Natural killer cell treated with Interleukin-12 subunit alpha and Interleukin-12 subunit beta and Interleukin-15 and Interleukin-18, amount 100 ng/mL, for 72 hours (primary cell): ENCODE measurements at regions not wholly inside any gene's neighbourhood (a gene's known extent, or its start where the extent isn't known, plus 50 kb on each side); places are given as distances from the start of the nearest gene placed in this dataset.
"Not testable (repeated sequence)": the region's sequence is repeated elsewhere in the genome, so short reads cannot be mapped to it uniquely, and the experiment has no call there.

Experiments
- ATAC-seq, 2 donors: fragments of 150-1000 bp; cut with Tn5 transposase in 1 of 2; sonication (Bioruptor Pico), chemical (Tn5 transposase) in 1 of 2; 2 replicates each; pipeline ENCODE4 v1.10.0; 2021
- DNase-seq: peaks from one replicate; pipeline ENCODE4 v3.0.0; 2022; ENCODE audit warnings: low spot score
- H3K27ac Mint-ChIP-seq, 2 donors: 1 replicate in 1 of 2; 2 replicates in 1 of 2; pipeline ENCODE4 v1.8.0; 2022; ENCODE audit warnings: mixed read lengths in 2 of 2, mild to moderate bottlenecking in 1 of 2, moderate library complexity in 1 of 2
- H3K27me3 Mint-ChIP-seq, 2 donors: 1 replicate in 1 of 2; 2 replicates in 1 of 2; pipeline ENCODE4 v1.8.0; 2022; ENCODE audit warnings: mixed read lengths in 2 of 2
- H3K36me3 Mint-ChIP-seq: one replicate; pipeline ENCODE4 v1.8.0; 2022; ENCODE audit warnings: mixed read lengths
- H3K4me1 Mint-ChIP-seq, 2 donors: 1 replicate in 1 of 2; 2 replicates in 1 of 2; pipeline ENCODE4 v1.8.0; 2022; ENCODE audit warnings: low read depth in 2 of 2, mixed read lengths in 2 of 2, mild to moderate bottlenecking in 1 of 2
- H3K4me3 Mint-ChIP-seq: one replicate; pipeline ENCODE4 v1.8.0; 2022; ENCODE audit warnings: mixed read lengths
- H3K9me3 Mint-ChIP-seq: 2 replicates; pipeline ENCODE4 v1.8.0; 2022; ENCODE audit warnings: mixed read lengths

DNA sequence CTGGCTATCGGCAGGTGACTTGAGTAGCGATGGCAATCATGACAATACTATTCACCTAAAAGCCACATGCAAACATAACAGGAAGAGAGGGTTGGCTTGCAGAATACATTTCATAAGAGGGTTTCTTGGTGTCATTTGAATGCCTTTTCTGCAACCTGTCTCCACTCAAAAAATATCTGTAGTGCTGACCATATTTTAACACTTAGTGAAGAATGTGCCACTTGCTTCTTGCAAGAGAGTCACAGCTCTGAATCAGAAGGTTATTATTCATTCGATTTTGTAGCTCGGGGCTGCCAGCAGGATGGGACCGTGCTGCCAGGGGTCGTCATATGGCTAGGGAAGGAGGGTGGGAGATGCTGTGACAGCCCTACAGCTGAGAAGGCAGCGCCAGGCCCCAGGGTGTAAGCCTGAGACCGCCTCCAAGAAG is 152.0 kb upstream of the PITRM1 start:
- no peaks in the 10 kb centered on the region for H3K9me3 Mint-ChIP-seq
- peak; percentile 74 to 82 for ATAC-seq
- H3K27ac Mint-ChIP-seq: no peak overlapping the region
- no peak overlapping the region for H3K4me3 Mint-ChIP-seq
- H3K27me3 Mint-ChIP-seq: peaks cover 0 to 9% of the 10 kb centered on the region in 2 donors
- peaks cover 0 to 6% of the 10 kb centered on the region in 2 donors for H3K4me1 Mint-ChIP-seq
- no peak for DNase-seq
- no peaks in the 10 kb centered on the region for H3K36me3 Mint-ChIP-seq

DNA sequence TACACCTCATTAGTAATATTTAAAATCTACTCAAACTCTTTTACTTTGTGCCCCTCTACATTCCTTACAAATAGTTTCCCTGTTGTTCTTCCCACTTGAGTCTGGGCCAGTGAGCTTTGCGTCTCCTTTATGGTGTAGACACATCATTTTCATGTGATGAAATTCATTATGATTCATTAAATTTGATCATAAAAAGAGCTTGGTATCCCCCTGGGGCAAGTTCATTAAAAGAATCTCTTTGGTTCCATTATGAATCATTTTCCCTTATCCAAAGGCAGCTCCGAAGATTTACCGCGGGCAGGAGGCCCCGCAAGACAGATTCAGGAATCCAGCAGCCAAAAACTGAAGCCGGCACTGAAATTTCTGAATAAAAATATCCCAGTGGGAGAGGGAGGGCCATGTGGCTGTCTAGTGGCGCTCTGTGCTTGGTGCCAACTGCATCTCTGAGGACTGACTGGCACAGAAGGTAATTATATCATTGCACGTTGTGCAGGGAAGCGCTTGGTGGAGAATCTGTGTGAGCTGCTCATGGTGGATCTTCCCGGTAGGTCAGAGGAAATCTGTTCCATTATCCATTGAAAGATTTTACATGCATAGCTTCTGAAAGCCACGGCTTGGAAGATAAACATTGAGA is 151.4 kb upstream of the PITRM1 start:
- Mint-ChIP-seq H3K27me3 (peaks cover 1 to 8% of the 10 kb centered on the region in 2 donors), H3K4me1 (peaks cover 3 to 6% of the 10 kb centered on the region in 2 donors), H3K4me3 (no peak overlapping the region), H3K9me3 (no peaks in the 10 kb centered on the region), H3K36me3 (no peaks in the 10 kb centered on the region), H3K27ac (no peak overlapping the region)
- DNase-seq: no peak
- peak in 1 of 2 donors; percentile 34 for ATAC-seq

DNA sequence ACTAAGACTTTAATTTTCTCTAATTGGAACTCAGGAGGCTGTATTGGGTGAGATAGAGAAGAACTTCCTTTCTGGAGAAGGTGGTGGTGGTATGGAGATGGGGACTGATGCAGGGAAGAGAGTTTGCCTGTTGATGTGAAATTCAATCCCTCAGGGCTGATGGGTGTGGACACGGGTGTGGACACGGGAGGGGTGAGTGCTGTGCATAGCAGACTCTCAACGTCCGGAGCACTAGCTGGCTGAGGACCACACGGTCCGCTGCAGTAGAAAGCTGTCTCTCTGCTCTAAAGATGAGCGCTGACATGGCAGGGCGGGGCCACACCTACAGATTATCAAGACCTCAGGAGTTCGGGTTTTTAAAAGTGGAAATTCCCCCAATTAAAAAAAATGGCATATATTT is 148.5 kb upstream of the PITRM1 start:
- H3K27ac Mint-ChIP-seq: no peak overlapping the region
- H3K36me3 Mint-ChIP-seq: no peaks in the 10 kb centered on the region
- no peak for DNase-seq
- H3K4me1 Mint-ChIP-seq: peaks cover 4 to 6% of the 10 kb centered on the region in 2 donors
- H3K4me3 Mint-ChIP-seq: no peak overlapping the region
- H3K9me3 Mint-ChIP-seq: no peaks in the 10 kb centered on the region
- peaks cover 7 to 17% of the 10 kb centered on the region in 2 donors for H3K27me3 Mint-ChIP-seq
- no peak for ATAC-seq

DNA sequence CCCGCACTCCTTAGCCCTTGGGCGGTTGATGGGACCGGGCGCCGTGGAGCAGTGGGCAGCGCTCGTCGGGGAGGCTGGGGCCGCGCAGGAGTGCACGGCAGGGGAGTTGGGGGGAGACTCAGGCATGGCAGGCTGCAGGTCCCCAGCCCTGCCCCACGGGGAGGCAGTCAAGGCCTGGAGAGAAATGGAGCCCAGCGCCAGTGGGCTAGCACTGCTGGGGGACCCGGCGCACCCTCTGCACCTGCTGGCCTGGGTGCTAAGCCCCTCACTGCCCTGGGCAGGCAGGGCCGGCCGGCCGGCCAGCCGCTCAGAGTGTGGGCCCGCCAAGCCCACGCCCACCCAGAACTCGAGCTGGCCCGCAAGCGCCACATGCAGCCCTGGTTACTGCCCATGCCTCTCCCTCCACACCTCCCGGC is 147.2 kb upstream of the PITRM1 start:
- Mint-ChIP-seq H3K27ac (no peak overlapping the region), H3K9me3 (no peaks in the 10 kb centered on the region), H3K4me3 (no peak overlapping the region), H3K27me3 (peaks cover 7 to 17% of the 10 kb centered on the region in 2 donors), H3K4me1 (peaks cover 4 to 6% of the 10 kb centered on the region in 2 donors), H3K36me3 (no peaks in the 10 kb centered on the region)
- ATAC-seq (no peak), DNase-seq (no peak)

DNA sequence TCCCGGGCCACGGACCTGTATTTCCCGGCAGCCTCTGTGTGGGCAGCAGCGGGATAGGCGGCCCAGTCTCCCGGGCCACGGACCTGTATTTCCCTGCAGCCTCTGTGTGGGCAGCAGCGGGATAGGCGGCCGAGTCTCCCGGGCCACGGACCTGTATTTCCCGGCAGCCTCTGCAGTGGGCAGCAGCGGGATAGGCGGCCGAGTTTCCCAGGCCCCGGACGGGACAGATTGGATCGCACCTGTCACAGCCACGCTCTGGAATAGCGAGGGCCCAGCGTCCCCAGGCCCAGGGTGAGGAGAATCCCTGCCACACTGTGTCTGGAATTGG is 145.9 kb upstream of the PITRM1 start:
- not testable (repeated sequence) for H3K9me3 Mint-ChIP-seq, H3K27ac Mint-ChIP-seq, DNase-seq, H3K4me3 Mint-ChIP-seq, H3K36me3 Mint-ChIP-seq, ATAC-seq
- Mint-ChIP-seq H3K27me3 (peaks cover 15 to 27% of the 10 kb centered on the region in 2 donors), H3K4me1 (peaks cover 10 to 11% of the 10 kb centered on the region in 2 donors)

DNA sequence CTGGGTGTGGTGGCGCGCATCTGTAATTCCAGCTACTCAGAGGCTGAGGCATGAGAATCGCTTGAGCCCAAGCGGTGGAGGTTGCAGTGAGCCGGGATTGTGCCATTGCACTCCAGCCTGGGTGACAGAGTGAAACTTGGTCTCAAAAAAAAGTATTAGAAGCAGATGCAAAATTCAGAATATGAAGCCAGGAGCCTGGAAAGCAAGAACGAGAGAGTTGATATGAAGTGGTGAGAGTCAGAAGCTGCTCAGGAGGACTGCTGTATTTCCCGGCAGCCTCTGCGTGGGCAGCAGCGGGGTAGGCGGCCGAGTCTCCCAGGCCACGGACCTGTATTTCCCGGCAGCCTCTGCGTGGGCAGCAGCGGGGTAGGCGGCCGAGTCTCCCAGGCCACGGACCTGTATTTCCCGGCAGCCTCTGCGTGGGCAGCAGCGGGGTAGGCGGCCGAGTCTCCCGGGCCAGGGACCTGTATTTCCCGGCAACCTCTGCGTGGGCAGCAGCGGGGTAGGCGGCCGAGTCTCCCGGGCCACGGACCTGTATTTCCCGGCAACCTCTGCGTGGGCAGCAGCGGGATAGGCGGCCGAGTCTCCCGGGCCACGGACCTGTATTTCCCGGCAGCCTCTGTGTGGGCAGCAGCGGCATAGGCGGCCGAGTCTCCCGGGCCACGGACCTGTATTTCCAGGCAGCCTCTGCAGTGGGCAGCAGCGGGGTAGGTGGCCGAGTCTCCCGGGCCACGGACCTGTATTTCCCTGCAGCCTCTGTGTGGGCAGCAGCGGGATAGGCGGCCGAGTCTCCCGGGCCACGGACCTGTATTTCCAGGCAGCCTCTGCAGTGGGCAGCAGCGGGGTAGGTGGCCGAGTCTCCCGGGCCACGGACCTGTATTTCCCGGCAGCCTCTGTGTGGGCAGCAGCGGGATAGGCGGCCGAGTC is 145.2 kb upstream of the PITRM1 start:
- not testable (repeated sequence) for H3K36me3 Mint-ChIP-seq, ATAC-seq, H3K27ac Mint-ChIP-seq, H3K4me3 Mint-ChIP-seq, H3K9me3 Mint-ChIP-seq, DNase-seq
- peaks cover 19 to 33% of the 10 kb centered on the region in 2 donors for H3K27me3 Mint-ChIP-seq
- H3K4me1 Mint-ChIP-seq: peaks cover 10 to 11% of the 10 kb centered on the region in 2 donors

DNA sequence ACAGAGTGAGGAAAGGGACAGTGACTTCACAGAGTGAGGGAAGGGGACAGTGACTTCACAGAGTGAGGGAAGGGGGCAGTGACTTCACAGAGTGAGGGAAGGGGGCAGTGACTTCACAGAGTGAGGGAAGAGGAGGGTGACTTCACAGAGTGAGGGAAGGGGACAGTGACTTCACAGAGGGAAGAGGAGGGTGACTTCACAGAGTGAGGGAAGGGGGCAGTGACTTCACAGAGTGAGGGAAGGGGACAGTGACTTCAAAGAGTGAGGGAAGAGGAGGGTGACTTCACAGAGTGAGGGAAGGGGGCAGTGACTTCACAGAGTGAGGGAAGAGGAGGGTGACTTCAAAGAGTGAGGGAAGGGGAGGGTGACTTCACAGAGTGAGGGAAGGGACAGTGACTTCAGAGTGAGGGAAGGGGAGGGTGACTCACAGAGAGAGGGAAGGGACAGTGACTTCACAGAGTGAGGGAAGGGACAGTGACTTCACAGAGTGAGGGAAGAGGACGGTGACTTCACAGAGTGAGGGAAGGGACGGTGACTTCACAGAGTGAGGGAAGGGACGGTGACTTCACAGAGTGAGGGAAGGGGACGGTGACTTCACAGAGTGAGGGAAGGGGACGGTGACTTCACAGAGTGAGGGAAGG is 142.0 kb upstream of the PITRM1 start:
- H3K9me3 Mint-ChIP-seq, H3K4me3 Mint-ChIP-seq, ATAC-seq, H3K36me3 Mint-ChIP-seq, DNase-seq: not testable (repeated sequence)
- Mint-ChIP-seq H3K27ac (peak overlapping the region in 1 of 2 donors; percentile 83), H3K27me3 (peaks cover 30 to 53% of the 10 kb centered on the region in 2 donors), H3K4me1 (peaks cover 10 to 11% of the 10 kb centered on the region in 2 donors)

DNA sequence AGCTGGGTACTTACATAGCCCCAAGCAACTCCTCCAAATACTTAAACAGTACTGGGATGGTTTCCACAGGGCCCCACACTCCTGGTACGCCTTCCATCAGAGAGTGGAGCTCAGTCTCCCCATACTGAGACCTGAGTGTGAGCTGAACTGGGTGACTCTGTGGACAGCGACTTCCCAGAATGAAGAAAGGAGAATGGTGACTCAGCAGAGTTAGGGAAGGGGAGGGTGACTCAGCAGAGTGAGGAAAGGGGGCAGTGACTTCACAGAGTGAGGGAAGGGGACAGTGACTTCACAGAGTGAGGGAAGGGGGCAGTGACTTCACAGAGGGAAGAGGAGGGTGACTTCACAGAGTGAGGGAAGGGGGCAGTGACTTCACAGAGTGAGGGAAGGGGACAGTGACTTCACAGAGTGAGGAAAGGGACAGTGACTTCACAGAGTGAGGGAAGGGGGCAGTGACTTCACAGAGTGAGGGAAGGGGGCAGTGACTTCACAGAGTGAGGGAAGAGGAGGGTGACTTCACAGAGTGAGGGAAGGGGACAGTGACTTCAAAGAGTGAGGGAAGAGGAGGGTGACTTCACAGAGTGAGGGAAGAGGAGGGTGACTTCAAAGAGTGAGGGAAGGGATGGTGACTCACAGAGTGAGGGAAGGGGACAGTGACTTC is 141.3 kb upstream of the PITRM1 start:
- Mint-ChIP-seq H3K4me1 (peaks cover 7 to 11% of the 10 kb centered on the region in 2 donors), H3K27me3 (peaks cover 28 to 49% of the 10 kb centered on the region in 2 donors), H3K27ac (peak overlapping the region in 1 of 2 donors; percentile 83)
- not testable (repeated sequence) for H3K36me3 Mint-ChIP-seq, H3K4me3 Mint-ChIP-seq, H3K9me3 Mint-ChIP-seq, DNase-seq
- ATAC-seq: peak in 1 of 2 donors; percentile 73

DNA sequence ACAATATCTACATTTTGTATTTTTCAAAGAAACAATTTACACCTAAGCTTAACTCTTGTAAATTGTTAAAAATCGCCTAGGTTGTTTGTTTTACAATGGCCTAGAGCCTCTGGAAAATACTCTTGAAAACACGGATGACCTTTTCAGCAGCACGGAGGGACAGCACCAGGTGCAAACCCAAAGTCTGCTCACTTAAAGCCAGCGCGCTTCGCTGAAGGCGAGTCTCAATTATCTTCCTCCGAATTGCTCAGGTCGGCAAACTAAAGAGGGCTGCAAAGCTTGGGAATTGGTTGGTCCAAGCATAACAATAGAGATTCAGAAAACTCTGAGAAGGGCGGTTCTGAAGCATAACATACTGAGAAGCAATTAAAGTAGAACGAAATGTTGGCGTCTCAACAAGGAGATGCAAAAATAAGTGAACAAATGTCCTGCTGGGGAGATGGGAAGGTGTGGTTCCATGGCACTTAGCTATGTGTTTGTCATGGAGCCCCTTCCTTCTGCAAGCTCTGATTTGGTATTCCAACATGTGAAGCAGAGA is 139.9 kb upstream of the PITRM1 start:
- Mint-ChIP-seq H3K27me3 (peaks cover 33 to 56% of the 10 kb centered on the region in 2 donors), H3K27ac (no peak overlapping the region), H3K4me1 (peaks cover 6 to 11% of the 10 kb centered on the region in 2 donors), H3K36me3 (no peaks in the 10 kb centered on the region), H3K9me3 (no peaks in the 10 kb centered on the region), H3K4me3 (no peak overlapping the region)
- ATAC-seq (no peak), DNase-seq (no peak)

DNA sequence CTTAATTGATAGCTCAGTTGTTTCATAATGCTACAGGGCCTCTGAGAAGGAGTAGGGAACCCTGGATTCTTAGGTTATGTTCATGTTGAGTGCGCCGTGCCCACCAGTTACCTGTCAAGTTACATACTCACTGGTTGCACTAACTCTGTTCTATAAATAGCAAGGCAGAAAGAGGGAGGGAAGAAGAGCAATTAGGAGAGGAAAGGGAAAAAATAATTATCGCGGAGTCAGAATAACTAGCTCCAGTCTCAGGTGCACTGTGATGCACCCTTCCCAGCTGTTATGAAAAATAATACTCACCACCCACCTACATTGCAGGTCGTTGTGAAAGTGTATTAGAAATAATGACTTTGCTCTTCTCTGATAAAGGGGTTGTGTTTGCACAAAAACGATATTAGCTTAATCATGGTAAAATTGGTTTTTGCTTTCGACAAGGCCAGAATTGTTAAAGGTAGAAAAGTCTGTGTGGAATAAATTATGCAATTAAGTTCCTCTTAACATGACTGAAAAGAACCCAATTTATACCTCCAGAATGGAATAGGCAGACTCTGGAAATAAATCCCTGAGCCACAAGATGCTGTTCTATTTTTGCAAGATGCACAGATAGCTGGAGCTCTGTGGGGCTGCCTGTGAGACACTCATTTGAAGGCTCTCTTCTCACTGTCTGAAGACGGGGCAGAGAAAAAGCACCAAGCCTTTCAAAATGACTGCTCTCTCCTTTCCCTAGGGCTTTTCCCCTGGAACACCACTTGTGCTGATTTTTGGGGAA is 137.6 kb upstream of the PITRM1 start:
- H3K27ac Mint-ChIP-seq: no peak overlapping the region
- no peak overlapping the region for H3K4me3 Mint-ChIP-seq
- H3K27me3 Mint-ChIP-seq: peaks cover 33 to 56% of the 10 kb centered on the region in 2 donors

DNA sequence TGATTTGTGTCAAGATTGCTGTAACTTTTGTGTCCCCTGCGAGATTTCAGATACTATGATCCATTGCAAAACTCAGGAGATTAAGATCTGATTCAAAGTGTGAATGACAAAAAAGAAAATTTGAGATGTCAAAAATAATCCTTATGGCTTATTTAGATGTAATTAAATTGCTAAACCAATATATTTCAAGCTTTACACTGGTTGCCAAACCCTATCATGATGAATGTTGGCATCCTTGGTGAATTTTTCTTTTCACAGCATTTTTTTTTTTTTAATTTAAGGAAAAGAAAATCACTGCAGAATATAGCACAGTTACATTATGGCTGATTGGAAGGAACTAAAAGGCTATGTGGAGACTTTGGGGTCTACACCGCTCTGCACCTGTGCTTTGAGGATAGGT is 133.5 kb upstream of the PITRM1 start:
- Mint-ChIP-seq H3K4me1 (no peaks in the 10 kb centered on the region), H3K27me3 (peaks cover 19 to 37% of the 10 kb centered on the region in 2 donors), H3K4me3 (no peak overlapping the region), H3K27ac (no peak overlapping the region), H3K9me3 (no peaks in the 10 kb centered on the region), H3K36me3 (peaks cover 5% of the 10 kb centered on the region)
- ATAC-seq (no peak), DNase-seq (no peak)

More for the DNA sequence above, 137.6 kb upstream of the PITRM1 start:
- no peak for ATAC-seq
- H3K9me3 Mint-ChIP-seq: no peaks in the 10 kb centered on the region
- no peak for DNase-seq
- H3K36me3 Mint-ChIP-seq: peaks cover 5% of the 10 kb centered on the region
- H3K4me1 Mint-ChIP-seq: peaks cover 6 to 11% of the 10 kb centered on the region in 2 donors

DNA sequence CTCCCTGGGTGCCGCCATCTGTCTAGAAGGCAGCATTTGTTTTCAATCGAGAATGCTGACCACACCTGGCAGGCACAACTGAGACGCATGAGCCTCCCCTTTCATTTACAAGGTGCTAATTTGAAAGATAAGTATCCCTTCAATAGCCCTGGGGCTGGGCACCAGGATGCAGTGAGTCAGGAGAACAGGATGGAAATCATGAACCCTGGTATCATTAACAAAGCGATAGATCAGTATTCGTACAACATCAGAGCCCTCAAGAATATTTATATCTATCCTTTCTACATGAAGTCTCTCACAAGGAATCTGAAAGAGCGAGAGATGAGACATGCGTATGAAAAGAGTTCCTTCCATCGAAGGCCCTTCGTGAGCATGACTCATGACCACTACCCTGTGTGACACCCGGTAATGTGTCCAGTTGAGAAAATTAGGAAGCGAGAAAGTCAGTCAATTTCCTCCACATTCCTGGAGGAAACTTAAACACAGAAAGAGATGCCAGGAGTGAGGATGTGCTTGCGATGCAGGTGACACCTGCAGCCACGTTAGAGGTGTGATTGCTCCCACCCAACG is 123.1 kb upstream of the PITRM1 start:
- H3K36me3 Mint-ChIP-seq: no peaks in the 10 kb centered on the region
- H3K4me3 Mint-ChIP-seq: no peak overlapping the region
- peaks cover 16 to 18% of the 10 kb centered on the region in 2 donors for H3K27me3 Mint-ChIP-seq
- no peaks in the 10 kb centered on the region for H3K4me1 Mint-ChIP-seq
- H3K9me3 Mint-ChIP-seq: no peaks in the 10 kb centered on the region
- DNase-seq: no peak
- ATAC-seq: no peak
- H3K27ac Mint-ChIP-seq: no peak overlapping the region
